GM23338 (cell line): ENCODE measurements at regions not wholly inside any gene's neighbourhood (a gene's known extent, or its start where the extent isn't known, plus 50 kb on each side); places are given as distances from the start of the nearest gene placed in this dataset.

Experiments used
- ATAC-seq: fragments of 200-7000 bp; cut with Tn5 transposase; 3 replicates; pipeline ENCODE4 v1.9.1; 2020
- DNase-seq: peaks from one replicate; pipeline ENCODE4 v3.0.0-alpha.2; 2015; ENCODE audit warnings: low spot score
- H2AFZ ChIP-seq: fragments of 200-600 bp; sonication (generic); 2 replicates; pipeline ENCODE4 v1.8.0; 2016; ENCODE audit warnings: antibody characterized with exemption, mild to moderate bottlenecking, moderate library complexity
- H3F3A ChIP-seq: fragments of 200-600 bp; sonication (generic); replicated peaks from 2 replicates; pipeline ENCODE4 v1.8.0; 2017; ENCODE audit warnings: antibody characterized with exemption, mixed run types, low read depth
- H3K27ac ChIP-seq: fragments of 200-600 bp; sonication (generic); 2 replicates; pipeline ENCODE4 v1.6.1; 2016; ENCODE audit warnings: low read depth
- H3K27me3 ChIP-seq: fragments of 200-600 bp; sonication (generic); 2 replicates; pipeline ENCODE4 v1.8.0; 2016; ENCODE audit warnings: mild to moderate bottlenecking, mixed run types, moderate library complexity; ENCODE audit not compliant: insufficient read depth
- H3K36me3 ChIP-seq: fragments of 200-600 bp; sonication (generic); 2 replicates; pipeline ENCODE4 v1.8.0; 2016; ENCODE audit warnings: mild to moderate bottlenecking; ENCODE audit not compliant: insufficient read depth
- H3K4me1 ChIP-seq: fragments of 200-600 bp; sonication (generic); 2 replicates; pipeline ENCODE4 v1.8.0; 2016; ENCODE audit warnings: mild to moderate bottlenecking, moderate library complexity; ENCODE audit not compliant: insufficient read depth
- H3K4me2 ChIP-seq: fragments of 200-600 bp; sonication (generic); 2 replicates; pipeline ENCODE4 v1.7.1; 2017; ENCODE audit warnings: mixed run types
- H3K4me3 ChIP-seq: fragments of 200-600 bp; sonication (generic); 2 replicates; pipeline ENCODE4 v1.6.1; 2016; ENCODE audit warnings: mixed run types
- H3K79me2 ChIP-seq: fragments of 200-600 bp; sonication (generic); replicated peaks from 2 replicates; pipeline ENCODE4 v1.8.0; 2017; ENCODE audit warnings: mild to moderate bottlenecking; ENCODE audit not compliant: insufficient read depth
- H3K9me2 ChIP-seq: fragments of 200-600 bp; sonication (generic); 2 replicates; pipeline ENCODE4 v1.8.0; 2017; ENCODE audit not compliant: insufficient read depth
- H4K20me1 ChIP-seq: fragments of 200-600 bp; sonication (generic); replicated peaks from 2 replicates; pipeline ENCODE4 v1.8.0; 2017; ENCODE audit warnings: mild to moderate bottlenecking; ENCODE audit not compliant: insufficient read depth
- H3K27ac Mint-ChIP-seq: 2 replicates; pipeline ENCODE4 v1.8.0; 2020; ENCODE audit warnings: inconsistent platforms, mild to moderate bottlenecking, moderate library complexity, mixed read lengths
- H3K27me3 Mint-ChIP-seq: 3 replicates; pipeline ENCODE4 v1.8.0; 2022; ENCODE audit warnings: low read depth, mild to moderate bottlenecking, moderate library complexity, mixed read lengths, inconsistent platforms; ENCODE audit not compliant: insufficient read depth, poor library complexity
- H3K36me3 Mint-ChIP-seq: 3 replicates; pipeline ENCODE4 v1.8.0; 2021; ENCODE audit warnings: low read depth, mild to moderate bottlenecking, inconsistent platforms, moderate library complexity, mixed read lengths
- H3K4me1 Mint-ChIP-seq: 3 replicates; pipeline ENCODE4 v1.8.0; 2020; ENCODE audit warnings: mild to moderate bottlenecking, inconsistent platforms, mixed read lengths
- H3K4me3 Mint-ChIP-seq: 3 replicates; pipeline ENCODE4 v1.8.0; 2021; ENCODE audit warnings: moderate library complexity, mild to moderate bottlenecking, inconsistent platforms, mixed read lengths
- H3K9me3 Mint-ChIP-seq: 3 replicates; pipeline ENCODE4 v1.8.0; 2020; ENCODE audit warnings: moderate library complexity, mild to moderate bottlenecking, inconsistent platforms, mixed read lengths
- NANOG ChIP-seq: IDR thresholded peaks from 2 replicates; pipeline ENCODE4 v1.6.1; 2016; ENCODE audit warnings: antibody characterized with exemption, borderline replicate concordance
- ZNF462 ChIP-seq: fragments of 250-450 bp; sonication (Bioruptor Pico); IDR thresholded peaks from 2 replicates; pipeline ENCODE4 v1.5.0; 2020; ENCODE audit warnings: mild to moderate bottlenecking, moderate library complexity
- TF ChIP-seq, protein P1 (sequence below): IDR thresholded peaks from 2 replicates; pipeline ENCODE4 v1.6.1; 2016; ENCODE audit warnings: antibody characterized with exemption

GRCh38 chrY:19148783-19149182 lies 375.2 kb upstream of the HSFY2 start:
- no peaks in the 10 kb centered on the region for H3K79me2 ChIP-seq
- Mint-ChIP-seq H3K9me3 (peaks cover 8% of the 10 kb centered on the region; the same call in 2 of the 3 replicates), H3K4me3 (no peak overlapping the region), H3K36me3 (peaks cover 7% of the 10 kb centered on the region; the same call in 2 of the 3 replicates), H3K27me3 (peaks cover 2% of the 10 kb centered on the region), H3K4me1 (peaks cover 28% of the 10 kb centered on the region), H3K27ac (no peak overlapping the region)
- H3K4me2 ChIP-seq = 0 out of 2 replicates have a peak overlapping the region, but pooled peaks have one; percentile 20
- H3K4me1 ChIP-seq = peaks cover 42% of the 10 kb centered on the region
- no peak for ATAC-seq
- peaks cover under 1% of the 10 kb centered on the region; the same call in 1 of the 2 replicates for H3K27me3 ChIP-seq
- H3K4me3 ChIP-seq = no peak overlapping the region
- no peak for DNase-seq
- no peaks in the 10 kb centered on the region for H3F3A ChIP-seq
- no peak overlapping the region for H2AFZ ChIP-seq
- H3K36me3 ChIP-seq = no peaks in the 10 kb centered on the region
- no peak overlapping the region for H3K27ac ChIP-seq
- no peaks in the 10 kb centered on the region for H3K9me2 ChIP-seq
- TF ChIP-seq, protein P1, sequence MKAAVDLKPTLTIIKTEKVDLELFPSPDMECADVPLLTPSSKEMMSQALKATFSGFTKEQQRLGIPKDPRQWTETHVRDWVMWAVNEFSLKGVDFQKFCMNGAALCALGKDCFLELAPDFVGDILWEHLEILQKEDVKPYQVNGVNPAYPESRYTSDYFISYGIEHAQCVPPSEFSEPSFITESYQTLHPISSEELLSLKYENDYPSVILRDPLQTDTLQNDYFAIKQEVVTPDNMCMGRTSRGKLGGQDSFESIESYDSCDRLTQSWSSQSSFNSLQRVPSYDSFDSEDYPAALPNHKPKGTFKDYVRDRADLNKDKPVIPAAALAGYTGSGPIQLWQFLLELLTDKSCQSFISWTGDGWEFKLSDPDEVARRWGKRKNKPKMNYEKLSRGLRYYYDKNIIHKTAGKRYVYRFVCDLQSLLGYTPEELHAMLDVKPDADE = no peak
- no peaks in the 10 kb centered on the region for H4K20me1 ChIP-seq

DNA sequence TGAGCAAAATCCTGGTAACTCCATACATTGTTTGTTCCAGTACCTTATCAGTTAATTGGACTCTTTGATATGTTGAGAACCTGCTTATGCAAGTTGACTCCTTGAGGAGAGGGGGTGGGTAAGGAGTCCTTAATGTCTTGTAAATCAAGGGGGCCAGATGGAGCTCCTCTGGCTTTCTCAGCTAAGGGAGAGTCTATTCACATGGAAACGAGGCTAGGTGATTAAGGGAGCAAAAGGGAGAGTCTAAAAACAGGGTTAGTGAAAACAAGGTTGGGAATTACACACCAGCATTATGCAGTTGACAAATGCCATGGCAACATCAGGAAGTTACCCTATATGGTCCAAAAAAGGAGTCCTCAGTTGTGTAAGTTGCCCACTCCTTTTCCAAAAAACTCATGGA lies 372.8 kb upstream of the HSFY2 start:
- H3K27me3 Mint-ChIP-seq = peaks cover 2% of the 10 kb centered on the region
- ATAC-seq (peak; percentile 96), DNase-seq (peak; percentile 78)
- TF ChIP-seq NANOG (no peak), ZNF462 (peak; percentile 44; the same call in 1 of the 2 replicates)
- Histone ChIP-seq H3K4me2 (no peak overlapping the region; the same call in 1 of the 2 replicates), H4K20me1 (no peaks in the 10 kb centered on the region), H3F3A (no peaks in the 10 kb centered on the region), H3K27me3 (peaks cover 3% of the 10 kb centered on the region; the same call in 1 of the 2 replicates), H3K36me3 (no peaks in the 10 kb centered on the region), H2AFZ (no peak overlapping the region), H3K9me2 (no peaks in the 10 kb centered on the region), H3K4me3 (no peak overlapping the region), H3K4me1 (peaks cover 63% of the 10 kb centered on the region), H3K27ac (peak overlapping the region; percentile 73; the same call in 1 of the 2 replicates), H3K79me2 (no peaks in the 10 kb centered on the region)
- no peak overlapping the region; the same call in 1 of the 2 replicates for H3K27ac Mint-ChIP-seq
- H3K9me3 Mint-ChIP-seq = peaks cover 7% of the 10 kb centered on the region; the same call in 1 of the 3 replicates
- H3K36me3 Mint-ChIP-seq = peaks cover 6% of the 10 kb centered on the region; the same call in 2 of the 3 replicates
- peaks cover 51% of the 10 kb centered on the region for H3K4me1 Mint-ChIP-seq
- H3K4me3 Mint-ChIP-seq = no peak overlapping the region
